HUES64 (cell line): ENCODE measurements at regions not wholly inside any gene's neighbourhood (a gene's known extent, or its start where the extent isn't known, plus 50 kb on each side); places are given as distances from the start of the nearest gene placed in this dataset.

Source experiments
- H3K27ac ChIP-seq: 2 replicates; pipeline ENCODE4 v1.7.0; 2013; ENCODE audit warnings: low read depth, low read length, inconsistent platforms
- H3K27me3 ChIP-seq: 2 replicates; pipeline ENCODE4 v1.6.1; 2013; ENCODE audit warnings: mild to moderate bottlenecking, low read length; ENCODE audit not compliant: insufficient read depth
- H3K36me3 ChIP-seq: 2 replicates; pipeline ENCODE4 v1.6.1; 2013; ENCODE audit warnings: mild to moderate bottlenecking, low read length; ENCODE audit not compliant: insufficient read depth
- H3K4me1 ChIP-seq: 2 replicates; pipeline ENCODE4 v1.6.1; 2013; ENCODE audit warnings: mild to moderate bottlenecking, low read length, moderate library complexity; ENCODE audit not compliant: insufficient read depth
- H3K4me3 ChIP-seq: 2 replicates; pipeline ENCODE4 v1.5.1; 2013; ENCODE audit warnings: mild to moderate bottlenecking, low read length, moderate library complexity
- H3K9ac ChIP-seq: 2 replicates; pipeline ENCODE4 v1.6.1; 2013; ENCODE audit warnings: mild to moderate bottlenecking, low read depth, low read length
- H3K9me3 ChIP-seq: 2 replicates; pipeline ENCODE4 v1.6.1; 2013; ENCODE audit warnings: low read depth, low read length; ENCODE audit not compliant: insufficient read depth
- WGBS: fragments of 150-250, 120-280 bp; methylation state at CpG from one replicate; pipeline ENCODE4 v1.1.7; 2013; ENCODE audit warnings: missing lambda C conversion rate; 5-methylcytosine and 5-hydroxymethylcytosine counted together

- 76% methylated on average over 8 of the region's 8 CpGs for WGBS
- H3K9me3 ChIP-seq: no peaks in the 10 kb centered on the region
- peaks cover 20% of the 10 kb centered on the region; the same call in 1 of the 2 replicates for H3K4me1 ChIP-seq
- no peak overlapping the region for H3K9ac ChIP-seq
- H3K27me3 ChIP-seq: no peaks in the 10 kb centered on the region
- no peaks in the 10 kb centered on the region for H3K36me3 ChIP-seq
- H3K27ac ChIP-seq: no peak overlapping the region
- H3K4me3 ChIP-seq: no peak overlapping the region
These were observed 118.0 kb upstream of the IPO9 start for GRCh38 chr1:201710632-201711597.

- Histone ChIP-seq H3K9ac (no peak overlapping the region), H3K9me3 (no peaks in the 10 kb centered on the region), H3K36me3 (no peaks in the 10 kb centered on the region), H3K27me3 (no peaks in the 10 kb centered on the region), H3K4me1 (peaks cover 20% of the 10 kb centered on the region; the same call in 1 of the 2 replicates), H3K27ac (no peak overlapping the region), H3K4me3 (no peak overlapping the region)
- 88% methylated on average over 2 of the region's 2 CpGs for WGBS
These were observed 117.1 kb upstream of the IPO9 start for GRCh38 chr1:201711811-201712210.

GRCh38 chr1:201712387-201713085 is 116.4 kb upstream of the IPO9 start:
- Histone ChIP-seq H3K27me3 (no peaks in the 10 kb centered on the region), H3K4me3 (no peak overlapping the region), H3K9ac (no peak overlapping the region), H3K9me3 (no peaks in the 10 kb centered on the region), H3K27ac (no peak overlapping the region), H3K4me1 (peaks cover 20% of the 10 kb centered on the region; the same call in 1 of the 2 replicates), H3K36me3 (no peaks in the 10 kb centered on the region)
- 89% methylated on average over 7 of the region's 7 CpGs for WGBS

GRCh38 chr1:201713086-201713810 is 115.7 kb upstream of the IPO9 start:
- peaks cover 20% of the 10 kb centered on the region; the same call in 1 of the 2 replicates for H3K4me1 ChIP-seq
- no peaks in the 10 kb centered on the region for H3K27me3 ChIP-seq
- H3K9ac ChIP-seq: no peak overlapping the region
- no peak overlapping the region for H3K27ac ChIP-seq
- no peak overlapping the region for H3K4me3 ChIP-seq
- no peaks in the 10 kb centered on the region for H3K36me3 ChIP-seq
- no peaks in the 10 kb centered on the region for H3K9me3 ChIP-seq
- 81% methylated on average over 3 of the region's 3 CpGs for WGBS

- Histone ChIP-seq H3K36me3 (no peaks in the 10 kb centered on the region), H3K9me3 (no peaks in the 10 kb centered on the region), H3K4me3 (no peak overlapping the region), H3K4me1 (peaks cover 24% of the 10 kb centered on the region; the same call in 1 of the 2 replicates), H3K27me3 (no peaks in the 10 kb centered on the region), H3K9ac (no peak overlapping the region), H3K27ac (no peak overlapping the region)
- 68% methylated on average over 9 of the region's 9 CpGs for WGBS
These were observed 114.2 kb upstream of the IPO9 start for GRCh38 chr1:201714542-201715329.

- H3K27ac ChIP-seq: no peak overlapping the region
These were observed 113.6 kb upstream of the IPO9 start for GRCh38 chr1:201715351-201715750.

GRCh38 chr1:201715801-201716741 is 112.9 kb upstream of the IPO9 start:
- H3K4me3 ChIP-seq: no peak overlapping the region
- H3K27ac ChIP-seq: no peak overlapping the region
- H3K36me3 ChIP-seq: no peaks in the 10 kb centered on the region
- H3K4me1 ChIP-seq: peaks cover 36% of the 10 kb centered on the region
- H3K9me3 ChIP-seq: no peaks in the 10 kb centered on the region
- WGBS: 92% methylated on average over 11 of the region's 11 CpGs
- no peak overlapping the region for H3K9ac ChIP-seq
- no peaks in the 10 kb centered on the region for H3K27me3 ChIP-seq

More at GRCh38 chr1:201715351-201715750, 113.6 kb upstream of the IPO9 start:
- Histone ChIP-seq H3K4me3 (no peak overlapping the region), H3K4me1 (peaks cover 28% of the 10 kb centered on the region; the same call in 1 of the 2 replicates), H3K27me3 (no peaks in the 10 kb centered on the region), H3K9me3 (no peaks in the 10 kb centered on the region), H3K9ac (no peak overlapping the region), H3K36me3 (no peaks in the 10 kb centered on the region)
- 85% methylated on average over 6 of the region's 6 CpGs for WGBS

- no peak overlapping the region for H3K9ac ChIP-seq
- no peaks in the 10 kb centered on the region for H3K9me3 ChIP-seq
- no peaks in the 10 kb centered on the region for H3K36me3 ChIP-seq
- WGBS: 91% methylated on average over 7 of the region's 7 CpGs
- H3K27ac ChIP-seq: no peak overlapping the region
- peaks cover 42% of the 10 kb centered on the region for H3K4me1 ChIP-seq
- H3K4me3 ChIP-seq: no peak overlapping the region
- H3K27me3 ChIP-seq: no peaks in the 10 kb centered on the region
These were observed 112.2 kb upstream of the IPO9 start for GRCh38 chr1:201716742-201717135.

- H3K4me1 ChIP-seq: peaks cover 48% of the 10 kb centered on the region
- H3K36me3 ChIP-seq: no peaks in the 10 kb centered on the region
- H3K9me3 ChIP-seq: no peaks in the 10 kb centered on the region
- H3K27me3 ChIP-seq: no peaks in the 10 kb centered on the region
- no peak overlapping the region for H3K4me3 ChIP-seq
- H3K9ac ChIP-seq: no peak overlapping the region
- no peak overlapping the region for H3K27ac ChIP-seq
- 95% methylated on average over 3 of the region's 3 CpGs for WGBS
These were observed 111.7 kb upstream of the IPO9 start for GRCh38 chr1:201717286-201717685.
